Activated naive CD8-positive, alpha-beta T cell treated with anti-CD3 and anti-CD28 coated beads, Interleukin-2, amount 50 U/mL, for 24 hours (primary cell): ENCODE measurements at regions not wholly inside any gene's neighbourhood (a gene's known extent, or its start where the extent isn't known, plus 50 kb on each side); places are given as distances from the start of the nearest gene placed in this dataset.

Experiments used
- ATAC-seq: fragments of 150-1000 bp; cut with Tn5 transposase; one replicate; pipeline ENCODE4 v1.10.0; 2021
- DNase-seq: peaks from one replicate; pipeline ENCODE4 v3.0.0; 2021
- H3K27ac Mint-ChIP-seq: one replicate; pipeline ENCODE4 v1.8.0; 2021; ENCODE audit warnings: mild to moderate bottlenecking, mixed read lengths
- H3K27me3 Mint-ChIP-seq: one replicate; pipeline ENCODE4 v1.8.0; 2021; ENCODE audit warnings: mixed read lengths
- H3K36me3 Mint-ChIP-seq: one replicate; pipeline ENCODE4 v1.8.0; 2021; ENCODE audit warnings: low read depth, mixed read lengths
- H3K4me1 Mint-ChIP-seq: one replicate; pipeline ENCODE4 v1.8.0; 2021; ENCODE audit warnings: mixed read lengths
- H3K4me3 Mint-ChIP-seq: one replicate; pipeline ENCODE4 v1.8.0; 2021; ENCODE audit warnings: mild to moderate bottlenecking, moderate library complexity, mixed read lengths
- H3K9me3 Mint-ChIP-seq: one replicate; pipeline ENCODE4 v1.8.0; 2021; ENCODE audit warnings: mixed read lengths

- Mint-ChIP-seq H3K27me3 (no peaks in the 10 kb centered on the region), H3K36me3 (no peaks in the 10 kb centered on the region), H3K4me1 (no peaks in the 10 kb centered on the region), H3K4me3 (no peak overlapping the region), H3K27ac (no peak overlapping the region), H3K9me3 (no peaks in the 10 kb centered on the region)
- DNase-seq: no peak
- ATAC-seq: no peak
Measured at GRCh38 chr3:135528413-135529015, 437.0 kb upstream of the PPP2R3A start.

GRCh38 chr3:135532021-135532420 lies 433.5 kb upstream of the PPP2R3A start:
- Mint-ChIP-seq H3K9me3 (no peaks in the 10 kb centered on the region), H3K36me3 (no peaks in the 10 kb centered on the region), H3K4me3 (no peak overlapping the region), H3K27ac (no peak overlapping the region), H3K4me1 (no peaks in the 10 kb centered on the region), H3K27me3 (no peaks in the 10 kb centered on the region)
- ATAC-seq (no peak), DNase-seq (no peak)

DNA sequence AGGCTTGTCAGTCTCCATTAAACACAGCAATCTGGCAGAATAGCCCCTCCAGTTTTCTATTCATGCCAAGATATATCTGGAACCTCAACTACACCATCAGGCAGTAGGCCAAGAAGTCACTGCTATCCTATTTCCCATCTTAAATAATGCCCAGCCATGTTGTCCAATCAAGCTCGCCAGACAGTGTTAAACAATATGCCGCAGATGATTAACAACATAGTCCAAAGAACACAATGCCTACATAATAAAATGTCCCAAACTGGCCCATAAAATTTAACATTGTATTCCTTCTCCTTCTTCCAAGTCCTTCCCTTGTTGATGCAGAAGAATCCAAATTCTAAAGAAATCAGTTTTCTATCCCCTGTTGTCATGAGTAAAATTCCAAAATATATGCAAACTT lies 427.4 kb upstream of the PPP2R3A start:
- Mint-ChIP-seq H3K9me3 (no peaks in the 10 kb centered on the region), H3K4me3 (no peak overlapping the region), H3K36me3 (no peaks in the 10 kb centered on the region), H3K27ac (no peak overlapping the region), H3K4me1 (no peaks in the 10 kb centered on the region), H3K27me3 (no peaks in the 10 kb centered on the region)
- DNase-seq (no peak), ATAC-seq (no peak)

DNA sequence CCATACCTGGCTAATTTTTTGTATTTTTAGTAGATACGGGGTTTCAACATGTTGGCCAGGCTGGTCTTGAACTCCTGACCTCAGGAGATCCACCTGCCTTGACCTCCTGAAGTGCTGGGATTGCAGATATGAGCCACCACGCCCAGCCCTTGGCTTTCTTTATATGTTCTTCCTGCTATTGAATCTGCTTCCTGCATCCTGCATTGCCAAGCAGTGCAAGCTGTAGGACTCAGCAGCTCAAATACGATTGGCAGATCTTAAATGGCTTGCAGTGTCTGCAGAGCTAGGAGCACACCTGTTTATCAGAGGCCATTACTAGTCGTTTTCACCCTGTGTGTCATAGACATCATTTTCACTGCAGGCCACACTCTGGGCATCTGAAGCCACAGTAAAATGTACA lies 426.2 kb upstream of the PPP2R3A start:
- no peaks in the 10 kb centered on the region for H3K4me1 Mint-ChIP-seq

DNA sequence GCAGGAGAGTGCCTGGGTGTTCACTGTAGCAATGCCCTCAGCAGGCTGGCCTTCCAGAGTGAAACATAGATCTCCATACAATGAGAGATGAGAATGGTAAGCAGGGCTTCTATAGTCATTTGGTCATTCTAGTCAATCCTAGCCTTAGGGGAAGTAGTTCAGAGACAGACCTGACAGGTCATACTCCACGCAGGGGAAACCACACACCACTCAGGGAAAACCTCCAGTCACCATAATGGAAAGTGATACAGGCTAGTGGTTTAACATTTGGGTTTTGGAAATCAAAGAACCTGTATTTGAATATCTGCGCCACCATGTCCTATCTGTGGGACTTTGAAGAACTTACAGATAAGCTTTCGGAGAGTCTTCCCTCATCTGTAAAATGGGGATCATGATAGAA lies 425.7 kb upstream of the PPP2R3A start:
- Mint-ChIP-seq H3K4me1 (no peaks in the 10 kb centered on the region), H3K36me3 (no peaks in the 10 kb centered on the region), H3K9me3 (peaks cover 5% of the 10 kb centered on the region), H3K27ac (no peak overlapping the region), H3K4me3 (no peak overlapping the region), H3K27me3 (no peaks in the 10 kb centered on the region)
- DNase-seq: no peak
- no peak for ATAC-seq

More for the DNA sequence above, 426.2 kb upstream of the PPP2R3A start:
- Mint-ChIP-seq H3K9me3 (peaks cover 1% of the 10 kb centered on the region), H3K36me3 (no peaks in the 10 kb centered on the region), H3K27ac (no peak overlapping the region), H3K27me3 (no peaks in the 10 kb centered on the region), H3K4me3 (no peak overlapping the region)
- no peak for DNase-seq
- ATAC-seq: no peak

DNA sequence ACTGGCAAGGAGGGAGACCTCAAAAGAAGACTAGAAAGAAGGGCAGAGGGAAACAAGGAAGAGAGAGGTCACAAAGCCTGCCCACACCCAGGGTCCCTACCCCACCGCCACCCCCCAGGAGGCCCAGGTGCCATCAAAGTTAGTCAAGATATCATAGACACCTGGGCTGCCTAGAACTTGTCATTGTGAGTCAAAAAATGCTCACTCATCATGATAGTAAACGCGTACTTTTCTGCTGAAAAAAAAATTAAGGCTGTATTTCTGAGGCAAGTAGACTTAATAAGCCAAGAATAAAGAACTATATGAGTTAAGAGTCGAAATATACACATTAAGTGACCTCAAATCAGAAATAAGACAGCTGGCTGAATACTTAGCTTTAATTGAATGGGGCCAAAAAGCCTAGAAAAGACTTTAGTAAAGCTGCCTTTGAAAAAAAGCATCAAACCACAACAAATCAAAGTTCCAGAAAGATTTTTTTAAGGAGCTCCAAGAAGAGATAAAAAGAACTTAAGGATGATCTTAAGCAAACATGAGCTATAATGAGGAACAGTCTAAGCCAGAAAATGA lies 415.5 kb upstream of the PPP2R3A start:
- H3K36me3 Mint-ChIP-seq: no peaks in the 10 kb centered on the region
- H3K4me1 Mint-ChIP-seq: no peaks in the 10 kb centered on the region
- H3K4me3 Mint-ChIP-seq: no peak overlapping the region
- ATAC-seq (no peak), DNase-seq (no peak)
- H3K9me3 Mint-ChIP-seq: no peaks in the 10 kb centered on the region
- no peaks in the 10 kb centered on the region for H3K27me3 Mint-ChIP-seq
- H3K27ac Mint-ChIP-seq: no peak overlapping the region

DNA sequence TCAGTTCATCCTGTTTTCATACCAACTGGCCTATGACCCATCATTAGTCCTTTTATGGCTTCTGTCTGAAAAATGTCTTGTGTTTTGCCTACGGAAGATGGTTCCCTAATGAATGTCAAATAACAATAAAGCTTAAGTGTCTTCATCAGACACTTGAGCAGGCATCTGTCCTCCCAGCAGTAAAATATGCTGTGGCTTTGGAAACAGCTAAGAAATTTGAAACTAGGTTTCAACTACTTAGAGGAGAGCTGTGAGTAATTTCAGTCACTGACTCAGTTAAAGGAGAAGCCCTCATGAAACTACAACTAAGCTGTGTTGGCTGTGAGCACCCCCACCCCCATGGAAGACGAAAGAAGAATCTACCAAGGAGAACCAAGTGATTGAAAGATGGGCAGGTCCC lies 409.4 kb upstream of the PPP2R3A start:
- DNase-seq (no peak), ATAC-seq (no peak)
- Mint-ChIP-seq H3K9me3 (no peaks in the 10 kb centered on the region), H3K27me3 (no peaks in the 10 kb centered on the region), H3K4me3 (no peak overlapping the region), H3K27ac (no peak overlapping the region), H3K36me3 (no peaks in the 10 kb centered on the region), H3K4me1 (no peaks in the 10 kb centered on the region)

- no peak overlapping the region for H3K27ac Mint-ChIP-seq
- H3K4me3 Mint-ChIP-seq: no peak overlapping the region
- ATAC-seq (no peak), DNase-seq (no peak)
- no peaks in the 10 kb centered on the region for H3K9me3 Mint-ChIP-seq
- no peaks in the 10 kb centered on the region for H3K27me3 Mint-ChIP-seq
- H3K36me3 Mint-ChIP-seq: no peaks in the 10 kb centered on the region
- no peaks in the 10 kb centered on the region for H3K4me1 Mint-ChIP-seq
Measured at GRCh38 chr3:135558150-135558783, 407.3 kb upstream of the PPP2R3A start.

DNA sequence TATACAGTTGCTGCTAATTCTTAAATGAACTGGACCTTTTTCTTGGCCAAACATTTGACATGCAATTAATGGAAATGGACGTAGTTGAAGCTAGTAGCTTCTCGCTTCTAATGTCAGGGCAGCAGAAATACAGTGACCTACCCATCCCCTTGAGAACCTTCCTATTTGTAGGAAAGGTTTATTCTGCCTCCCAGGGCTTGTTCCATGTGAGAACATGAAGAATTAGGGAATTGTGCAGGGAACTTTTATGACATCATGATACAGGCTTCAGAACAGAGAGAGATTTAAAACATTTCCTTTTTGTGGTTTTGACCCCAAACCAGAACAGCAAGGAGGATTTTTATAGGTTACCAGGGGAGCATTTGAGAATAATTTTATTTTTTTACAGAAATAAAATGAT lies 406.6 kb upstream of the PPP2R3A start:
- no peaks in the 10 kb centered on the region for H3K36me3 Mint-ChIP-seq
- no peak overlapping the region for H3K27ac Mint-ChIP-seq
- DNase-seq (no peak), ATAC-seq (no peak)
- no peaks in the 10 kb centered on the region for H3K9me3 Mint-ChIP-seq
- no peaks in the 10 kb centered on the region for H3K27me3 Mint-ChIP-seq
- H3K4me3 Mint-ChIP-seq: no peak overlapping the region
- H3K4me1 Mint-ChIP-seq: no peaks in the 10 kb centered on the region

- no peaks in the 10 kb centered on the region for H3K36me3 Mint-ChIP-seq
Measured at GRCh38 chr3:135559802-135560201, 405.7 kb upstream of the PPP2R3A start.

DNA sequence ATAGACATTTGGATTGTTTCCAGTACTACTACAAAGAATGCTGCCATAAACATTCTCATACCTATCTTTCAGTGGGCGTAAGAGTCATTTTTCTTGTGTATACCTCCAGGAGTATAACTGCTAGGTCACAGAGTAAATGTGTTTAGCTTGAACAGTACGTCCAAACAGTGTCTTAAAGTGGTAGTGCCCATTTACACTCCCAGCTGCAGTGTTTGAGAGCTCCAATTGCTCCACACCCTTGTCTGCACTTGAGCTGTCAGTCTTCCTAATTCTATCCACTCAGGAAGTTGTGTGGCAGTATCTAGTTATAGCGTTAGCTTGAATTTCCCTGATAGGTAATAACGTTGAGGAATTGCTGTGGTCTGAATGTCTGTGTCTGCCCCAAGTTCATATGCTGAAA lies 404.7 kb upstream of the PPP2R3A start:
- Mint-ChIP-seq H3K27me3 (no peaks in the 10 kb centered on the region), H3K27ac (no peak overlapping the region), H3K4me1 (no peaks in the 10 kb centered on the region), H3K36me3 (no peaks in the 10 kb centered on the region), H3K4me3 (no peak overlapping the region), H3K9me3 (no peaks in the 10 kb centered on the region)
- ATAC-seq (no peak), DNase-seq (no peak)

More at GRCh38 chr3:135559802-135560201, 405.7 kb upstream of the PPP2R3A start:
- H3K4me3 Mint-ChIP-seq: no peak overlapping the region
- DNase-seq (no peak), ATAC-seq (no peak)
- H3K27me3 Mint-ChIP-seq: no peaks in the 10 kb centered on the region
- H3K9me3 Mint-ChIP-seq: no peaks in the 10 kb centered on the region
- H3K27ac Mint-ChIP-seq: no peak overlapping the region
- H3K4me1 Mint-ChIP-seq: no peaks in the 10 kb centered on the region

DNA sequence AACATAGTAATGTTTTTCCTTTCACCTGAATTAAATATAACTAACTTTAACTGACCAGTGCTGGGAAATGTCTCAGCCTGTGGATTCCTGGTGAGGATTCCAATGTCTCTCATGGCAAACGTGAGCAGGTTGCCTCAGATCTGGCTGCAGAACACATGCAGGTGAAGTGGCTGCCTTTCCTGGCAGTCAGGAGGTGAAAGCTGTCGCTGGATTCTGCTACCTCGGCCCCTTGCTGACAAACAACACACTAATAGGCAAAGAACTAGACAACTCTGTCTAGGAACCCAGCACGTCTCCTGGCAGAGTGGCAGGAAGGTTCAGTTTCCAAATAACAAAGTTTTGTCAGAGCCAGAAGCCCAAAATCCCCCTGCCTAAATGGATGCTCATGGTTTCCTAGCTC lies 400.8 kb upstream of the PPP2R3A start:
- no peak for ATAC-seq

GRCh38 chr3:135565546-135565945 lies 400.0 kb upstream of the PPP2R3A start:
- no peaks in the 10 kb centered on the region for H3K9me3 Mint-ChIP-seq
- no peak for DNase-seq
- H3K4me3 Mint-ChIP-seq: no peak overlapping the region
- no peak overlapping the region for H3K27ac Mint-ChIP-seq
- no peak for ATAC-seq
- H3K27me3 Mint-ChIP-seq: no peaks in the 10 kb centered on the region
- H3K4me1 Mint-ChIP-seq: no peaks in the 10 kb centered on the region
- no peaks in the 10 kb centered on the region for H3K36me3 Mint-ChIP-seq

More for the DNA sequence above, 400.8 kb upstream of the PPP2R3A start:
- DNase-seq: no peak
- Mint-ChIP-seq H3K27ac (no peak overlapping the region), H3K9me3 (no peaks in the 10 kb centered on the region), H3K4me3 (no peak overlapping the region), H3K36me3 (no peaks in the 10 kb centered on the region), H3K4me1 (no peaks in the 10 kb centered on the region), H3K27me3 (no peaks in the 10 kb centered on the region)

GRCh38 chr3:135567223-135567622 lies 398.3 kb upstream of the PPP2R3A start:
- Mint-ChIP-seq H3K4me3 (no peak overlapping the region), H3K27me3 (no peaks in the 10 kb centered on the region), H3K9me3 (no peaks in the 10 kb centered on the region), H3K36me3 (no peaks in the 10 kb centered on the region), H3K4me1 (no peaks in the 10 kb centered on the region), H3K27ac (no peak overlapping the region)
- ATAC-seq: no peak
- DNase-seq: no peak

DNA sequence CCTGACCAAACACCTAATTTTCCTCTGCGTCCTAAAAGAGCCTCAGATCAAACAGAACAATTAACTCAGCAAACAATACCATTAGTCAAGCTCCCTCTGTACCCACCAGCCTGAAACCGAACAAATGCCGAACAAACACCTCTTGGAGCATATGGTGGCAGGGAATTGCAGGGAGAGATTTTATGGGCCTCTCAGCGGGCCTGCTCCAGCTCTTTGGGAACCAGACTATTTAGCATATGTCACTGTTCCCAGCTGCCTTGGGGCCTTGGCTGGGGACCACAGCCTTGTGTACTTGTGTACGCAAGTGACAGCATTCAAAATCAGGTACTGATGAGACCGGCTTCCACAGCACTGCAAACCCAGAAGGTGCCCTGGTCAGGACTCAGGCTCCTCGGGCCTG lies 388.8 kb upstream of the PPP2R3A start:
- ATAC-seq: no peak
- H3K27me3 Mint-ChIP-seq: peaks cover 3% of the 10 kb centered on the region
- H3K4me3 Mint-ChIP-seq: no peak overlapping the region
- H3K9me3 Mint-ChIP-seq: no peaks in the 10 kb centered on the region
- H3K4me1 Mint-ChIP-seq: no peaks in the 10 kb centered on the region
- H3K27ac Mint-ChIP-seq: no peak overlapping the region
- H3K36me3 Mint-ChIP-seq: no peaks in the 10 kb centered on the region
- DNase-seq: no peak
